Endothelial cell of umbilical vein (primary cell): ENCODE measurements at regions not wholly inside any gene's neighbourhood (a gene's known extent, or its start where the extent isn't known, plus 50 kb on each side); places are given as distances from the start of the nearest gene placed in this dataset.

ENCODE experiments used
- BruUV-seq: library from RNA; stranded (reverse); fragments of 400-500 nt; replicated peaks from 2 replicates; lab custom pipeline; 2021; lab: Mats Ljungman, UMichigan
- CTCF ChIA-PET: fragments of 300-600, 350-600 bp; sonication (Branson Sonifier 250); formaldehyde crosslinking; loops from one replicate; lab custom pipeline; 2021; ENCODE audit warnings: antibody characterized with exemption, inconsistent platforms; lab: Charles Lee
- POLR2A ChIA-PET: fragments of 300-600, 350-600 bp; sonication (Branson Sonifier 250); formaldehyde crosslinking; loops from one replicate; lab custom pipeline; 2021; ENCODE audit warnings: antibody characterized with exemption, inconsistent platforms; lab: Charles Lee
- DNase-seq: peaks from one replicate; pipeline ENCODE4 v3.0.0-alpha.2; 2011; ENCODE audit warnings: low read depth, low spot score
- FAIRE-seq: peaks from 2 replicates; lab custom pipeline; 2011; peaks lifted over from hg19 to GRCh38; lab: Jason Lieb, UNC
- H2AFZ ChIP-seq: 2 replicates; pipeline ENCODE4 v1.6.0; 2012; ENCODE audit warnings: low read depth, low read length, control low read depth, inconsistent platforms
- H3K27ac ChIP-seq: 2 replicates; pipeline ENCODE4 v1.5.1; 2011; ENCODE audit warnings: low read depth, mild to moderate bottlenecking, control low read depth, low read length, moderate library complexity; ENCODE audit not compliant: insufficient read depth
- H3K27me3 ChIP-seq, 2 experiments: 2 replicates each; pipeline versions ENCODE4 v1.6.0 to v1.6.1; 2011; ENCODE audit warnings: low read length in 2 of 2, mixed read lengths in 1 of 2; ENCODE audit not compliant: control insufficient read depth in 2 of 2, insufficient read depth in 2 of 2
- H3K36me3 ChIP-seq, 2 experiments: 2 replicates in 1 of 2; 3 replicates in 1 of 2; pipeline ENCODE4 v1.5.1; 2011; ENCODE audit warnings: low read length in 2 of 2, mild to moderate bottlenecking in 1 of 2, moderate library complexity in 1 of 2; ENCODE audit not compliant: control insufficient read depth in 2 of 2, insufficient read depth in 2 of 2; ENCODE audit errors: extremely low read depth in 1 of 2
- H3K4me1 ChIP-seq: 3 replicates; pipeline ENCODE4 v1.5.1; 2011; ENCODE audit warnings: mild to moderate bottlenecking, low read length; ENCODE audit not compliant: control insufficient read depth, insufficient read depth; ENCODE audit errors: extremely low read depth
- H3K4me2 ChIP-seq: 2 replicates; pipeline ENCODE4 v1.6.1; 2011; ENCODE audit warnings: low read length, control low read depth, mixed read lengths; ENCODE audit not compliant: insufficient read depth
- H3K4me3 ChIP-seq, 3 experiments: fragments of 200-600 bp in 1 of 3; sonication (generic), shearing (Covaris generic) in 1 of 3; replicated peaks in 1 of 3; 2 replicates each; pipeline ENCODE4 v1.5.1; 2011 to 2016; ENCODE audit warnings: control low read depth in 3 of 3, low read length in 3 of 3, mild to moderate bottlenecking in 2 of 3, inconsistent platforms in 1 of 3, low read depth in 1 of 3, moderate library complexity in 1 of 3; ENCODE audit not compliant: insufficient read depth in 1 of 3
- H3K79me2 ChIP-seq: 2 replicates; pipeline ENCODE4 v1.6.0; 2012; ENCODE audit warnings: low read length, inconsistent platforms; ENCODE audit not compliant: control insufficient read depth, insufficient read depth
- H3K9ac ChIP-seq: replicated peaks from 2 replicates; pipeline ENCODE3; 2011; ENCODE audit warnings: low read length, control low read depth; ENCODE audit not compliant: insufficient read depth; ENCODE audit errors: extremely low read depth
- H3K9me1 ChIP-seq: replicated peaks from 3 replicates; pipeline ENCODE4 v1.6.0; 2011; ENCODE audit warnings: mild to moderate bottlenecking, low read length; ENCODE audit not compliant: control insufficient read depth, insufficient read depth; ENCODE audit errors: extremely low read depth
- H3K9me3 ChIP-seq: replicated peaks from 2 replicates; pipeline ENCODE4 v1.5.1; 2012; ENCODE audit warnings: low read length, inconsistent platforms; ENCODE audit not compliant: control insufficient read depth, insufficient read depth
- H4K20me1 ChIP-seq: replicated peaks from 2 replicates; pipeline ENCODE3; 2011; ENCODE audit warnings: mild to moderate bottlenecking, low read length; ENCODE audit not compliant: control insufficient read depth, insufficient read depth; ENCODE audit errors: extremely low read depth
- EZH2 ChIP-seq: IDR thresholded peaks from 2 replicates; pipeline ENCODE4 v1.6.1; 2012; ENCODE audit warnings: borderline replicate concordance, low read depth, mild to moderate bottlenecking, moderate library complexity, low read length, inconsistent platforms; ENCODE audit not compliant: severe bottlenecking
- FOS ChIP-seq: IDR thresholded peaks from 2 replicates; pipeline ENCODE4 v1.6.1; 2011; ENCODE audit warnings: mild to moderate bottlenecking, low read length, moderate library complexity, borderline replicate concordance; ENCODE audit not compliant: insufficient read depth
- GATA2 ChIP-seq: IDR thresholded peaks from 2 replicates; pipeline ENCODE4 v1.7.0; 2011; ENCODE audit warnings: low read depth, mild to moderate bottlenecking, moderate library complexity, mixed read lengths, low read length; ENCODE audit not compliant: insufficient read length, insufficient read depth
- JUN ChIP-seq: IDR thresholded peaks from 2 replicates; pipeline ENCODE4 v1.6.1; 2011; ENCODE audit warnings: borderline replicate concordance, low read depth; ENCODE audit not compliant: insufficient read length, insufficient read depth
- MYC ChIP-seq: IDR thresholded peaks from one replicate; pipeline ENCODE4 v1.6.1; 2011; ENCODE audit warnings: mild to moderate bottlenecking, low read depth, low read length
- POLR2A ChIP-seq: IDR thresholded peaks from 2 replicates; pipeline ENCODE4 v1.6.1; 2012; ENCODE audit warnings: low read depth, mild to moderate bottlenecking, control low read depth, low read length
- POLR2AphosphoS5 ChIP-seq: IDR thresholded peaks from 2 replicates; pipeline ENCODE4 v1.6.1; 2012; ENCODE audit warnings: low read depth, mild to moderate bottlenecking, control low read depth, low read length, moderate library complexity; ENCODE audit not compliant: insufficient read depth
- dilution Hi-C: fragments of 300-500 bp; cut with MboI; formaldehyde crosslinking; loops from one replicate; pipeline ENCODE4 v1.15.0; 2019; ENCODE audit warnings: low sequenced_read_pairs; ENCODE audit not compliant: extremely low pct_ligation_motif_present
- intact Hi-C: fragments of 100-400 bp; cut with micrococcal nuclease; formaldehyde crosslinking; loops from one replicate; pipeline ENCODE4 v1.10.0; 2022
- TF ChIP-seq, protein P1 (sequence below): IDR thresholded peaks from 2 replicates; pipeline ENCODE4 v1.6.1; 2011; ENCODE audit not compliant: insufficient read depth, insufficient read length
- TF ChIP-seq, protein P2 (sequence below), 2 donors: IDR thresholded peaks; 1 replicate in 1 of 2; 2 replicates in 1 of 2; pipeline ENCODE4 v1.5.1; 2011; ENCODE audit warnings: low read length in 2 of 2, mild to moderate bottlenecking in 2 of 2, moderate library complexity in 2 of 2, control low read depth in 1 of 2, inconsistent platforms in 1 of 2, low read depth in 1 of 2; ENCODE audit not compliant: insufficient read depth in 1 of 2; ENCODE audit errors: extremely low read depth in 1 of 2

DNA sequence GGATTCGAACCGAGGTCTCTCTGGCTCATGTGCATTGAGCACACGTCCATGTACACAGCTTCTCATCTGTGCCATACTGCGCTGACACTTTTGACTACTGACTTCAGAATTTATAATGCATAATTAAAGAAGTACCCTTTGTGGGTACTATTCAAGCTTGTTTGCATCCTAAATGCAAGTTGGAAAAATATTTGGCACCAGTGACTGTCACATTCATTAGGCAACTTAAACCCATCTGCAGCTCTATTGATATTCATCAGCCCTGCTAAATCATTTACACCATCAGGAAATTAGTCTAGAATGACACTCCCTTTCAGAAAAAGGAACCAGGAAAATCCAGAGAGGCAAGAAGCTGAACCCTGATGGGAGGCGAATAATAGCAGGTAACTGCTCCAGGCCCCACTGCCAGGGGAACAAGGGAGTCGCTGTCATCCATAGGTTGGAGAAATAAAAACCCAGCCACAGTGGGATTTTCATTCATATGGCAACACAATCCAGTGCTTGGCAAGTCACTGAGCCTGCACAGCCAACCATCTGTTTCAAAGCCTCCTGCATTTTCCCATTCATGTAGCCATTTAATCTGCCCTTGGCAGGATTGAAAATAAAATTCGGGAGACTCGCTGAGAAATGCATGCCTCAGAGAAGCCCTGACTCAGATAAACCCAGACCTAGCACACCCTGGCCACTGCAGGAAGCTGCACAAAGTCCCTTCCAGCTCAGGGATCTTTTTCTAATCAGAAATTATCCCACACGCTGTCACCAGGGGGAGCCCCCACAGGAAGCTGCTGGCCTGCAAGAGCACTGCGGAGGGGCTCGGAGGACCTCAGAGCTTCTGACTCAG is 103.0 kb upstream of the VEPH1 start:
- no peaks in the 10 kb centered on the region for H3K27me3 ChIP-seq
- intact Hi-C loops (loop anchor here (2.0 kb wide), 3 partner anchors 73 to 927 kb away; no protein-coding TSS in a partner anchor), dilution Hi-C loops (no loop called here)
- ChIA-PET CTCF (interaction anchor here (0.6 to 4.8 kb wide), 44 partner anchors 8 to 1185 kb away, joined by 3 to 71 read pairs (median 5); partner anchors contain the start of genes GFM1 and MLF1), POLR2A (no interaction called here)
- H3K9ac ChIP-seq = no peak overlapping the region
- no peak overlapping the region for H3K4me2 ChIP-seq
- no peaks in the 10 kb centered on the region for H3K36me3 ChIP-seq
- no peak overlapping the region for H3K27ac ChIP-seq
- no peaks in the 10 kb centered on the region for H3K4me1 ChIP-seq
- H4K20me1 ChIP-seq = no peaks in the 10 kb centered on the region
- FAIRE-seq (peak; percentile 80), DNase-seq (peak; percentile 73)
- H2AFZ ChIP-seq = no peak overlapping the region
- no peaks in the 10 kb centered on the region for H3K9me3 ChIP-seq
- no TSS peak for BruUV-seq
- H3K4me3 ChIP-seq = no peak overlapping the region
- no peaks in the 10 kb centered on the region for H3K79me2 ChIP-seq
- TF ChIP-seq, protein P1, sequence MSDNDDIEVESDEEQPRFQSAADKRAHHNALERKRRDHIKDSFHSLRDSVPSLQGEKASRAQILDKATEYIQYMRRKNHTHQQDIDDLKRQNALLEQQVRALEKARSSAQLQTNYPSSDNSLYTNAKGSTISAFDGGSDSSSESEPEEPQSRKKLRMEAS = no peak
- TF ChIP-seq MYC = no peak
- TF ChIP-seq, protein P2, sequence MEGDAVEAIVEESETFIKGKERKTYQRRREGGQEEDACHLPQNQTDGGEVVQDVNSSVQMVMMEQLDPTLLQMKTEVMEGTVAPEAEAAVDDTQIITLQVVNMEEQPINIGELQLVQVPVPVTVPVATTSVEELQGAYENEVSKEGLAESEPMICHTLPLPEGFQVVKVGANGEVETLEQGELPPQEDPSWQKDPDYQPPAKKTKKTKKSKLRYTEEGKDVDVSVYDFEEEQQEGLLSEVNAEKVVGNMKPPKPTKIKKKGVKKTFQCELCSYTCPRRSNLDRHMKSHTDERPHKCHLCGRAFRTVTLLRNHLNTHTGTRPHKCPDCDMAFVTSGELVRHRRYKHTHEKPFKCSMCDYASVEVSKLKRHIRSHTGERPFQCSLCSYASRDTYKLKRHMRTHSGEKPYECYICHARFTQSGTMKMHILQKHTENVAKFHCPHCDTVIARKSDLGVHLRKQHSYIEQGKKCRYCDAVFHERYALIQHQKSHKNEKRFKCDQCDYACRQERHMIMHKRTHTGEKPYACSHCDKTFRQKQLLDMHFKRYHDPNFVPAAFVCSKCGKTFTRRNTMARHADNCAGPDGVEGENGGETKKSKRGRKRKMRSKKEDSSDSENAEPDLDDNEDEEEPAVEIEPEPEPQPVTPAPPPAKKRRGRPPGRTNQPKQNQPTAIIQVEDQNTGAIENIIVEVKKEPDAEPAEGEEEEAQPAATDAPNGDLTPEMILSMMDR (IDR thresholded peaks at IDR 0.05; ENCODE audit: extremely low read depth in 1 of 2, insufficient read depth in 1 of 2, low read depth in 1 of 2, low read length in 2 of 2) = peak; percentile 85 to 86
- no peaks in the 10 kb centered on the region for H3K9me1 ChIP-seq

- no peaks in the 10 kb centered on the region for H3K9me1 ChIP-seq
- ChIA-PET CTCF (interaction anchor here (1.2 to 4.8 kb wide), 15 partner anchors 10 to 1184 kb away, joined by 3 to 71 read pairs (median 11); partner anchors contain the start of gene MLF1), POLR2A (no interaction called here)
- peaks cover 0 to 2% of the 10 kb centered on the region in 2 experiments for H3K27me3 ChIP-seq
- no peak overlapping the region for H3K4me3 ChIP-seq
- DNase-seq = no peak
- no peaks in the 10 kb centered on the region for H3K79me2 ChIP-seq
- H4K20me1 ChIP-seq = no peaks in the 10 kb centered on the region
- H3K36me3 ChIP-seq = no peaks in the 10 kb centered on the region
- H2AFZ ChIP-seq = no peak overlapping the region
- no peaks in the 10 kb centered on the region for H3K4me1 ChIP-seq
- intact Hi-C loops = no loop called here
- no peaks in the 10 kb centered on the region for H3K9me3 ChIP-seq
- no peak for FAIRE-seq
- H3K9ac ChIP-seq = no peak overlapping the region
- TF ChIP-seq POLR2AphosphoS5 (no peak), JUN (no peak), GATA2 (no peak), POLR2A (no peak), FOS (no peak), MYC (no peak), EZH2 (no peak)
- TF ChIP-seq, protein P2 (IDR thresholded peaks at IDR 0.05; ENCODE audit: extremely low read depth in 1 of 2, insufficient read depth in 1 of 2, low read depth in 1 of 2, low read length in 2 of 2) = no peak
- TF ChIP-seq, protein P1 = no peak
- no peak overlapping the region for H3K27ac ChIP-seq
- no TSS peak for BruUV-seq
- dilution Hi-C loops = no loop called here
- H3K4me2 ChIP-seq = no peak overlapping the region
Measured at GRCh38 chr3:157605356-157605755, 102.1 kb upstream of the VEPH1 start.
